Keratinocyte (primary cell): ENCODE measurements at regions not wholly inside any gene's neighbourhood (a gene's known extent, or its start where the extent isn't known, plus 50 kb on each side); places are given as distances from the start of the nearest gene placed in this dataset.

Experiments used
- CTCF ChIP-seq, 3 experiments: IDR thresholded peaks in 1 of 3; conservative IDR thresholded peaks in 1 of 3; optimal IDR thresholded peaks in 1 of 3; 2 replicates in 2 of 3; 3 replicates in 1 of 3; pipeline versions ENCODE3 to v1.5.1; 2011; ENCODE audit warnings: low read length in 3 of 3, mild to moderate bottlenecking in 3 of 3, moderate library complexity in 2 of 3, control low read depth in 1 of 3, inconsistent platforms in 1 of 3; ENCODE audit not compliant: insufficient read depth in 2 of 3; ENCODE audit errors: extremely low read depth in 1 of 3
- EZH2 ChIP-seq: IDR thresholded peaks from one replicate; pipeline ENCODE4 v1.6.1; 2012; ENCODE audit warnings: inconsistent platforms, mild to moderate bottlenecking, low read length, moderate library complexity

GRCh38 chr2:120504936-120505705 lies 159.2 kb downstream of the INHBB start:
- no peak for TF ChIP-seq CTCF (optimal IDR thresholded peaks at IDR 0.05 in 1 of 3, IDR thresholded peaks at IDR 0.05 in 1 of 3, conservative IDR thresholded peaks at IDR 0.05 in 1 of 3; ENCODE audit: extremely low read depth in 1 of 3, insufficient read depth in 2 of 3, low read length in 3 of 3)
- no peak for TF ChIP-seq EZH2
